SK-N-SH treated with all-trans-retinoic acid at 6 μM for 48 hours (cell line): ENCODE measurements at regions not wholly inside any gene's neighbourhood (a gene's known extent, or its start where the extent isn't known, plus 50 kb on each side); places are given as distances from the start of the nearest gene placed in this dataset.

Experiments
- ATAC-seq: fragments of 200-7000 bp; cut with Tn5 transposase; 3 replicates; pipeline ENCODE4 v1.9.1; 2020; ENCODE audit warnings: mild to moderate bottlenecking, moderate library complexity
- ARNTL ChIP-seq: fragments of 450-650 bp; formaldehyde crosslinking; IDR thresholded peaks from 2 replicates; pipeline ENCODE4 v1.5.0; 2020; ENCODE audit warnings: low read depth, mild to moderate bottlenecking, moderate library complexity, borderline replicate concordance
- BACH2 ChIP-seq: fragments of 250-450 bp; sonication (Bioruptor Pico); IDR thresholded peaks from 2 replicates; pipeline ENCODE4 v1.9.0; 2021; ENCODE audit warnings: mild to moderate bottlenecking, borderline replicate concordance
- CSDC2 ChIP-seq: fragments of 250-450 bp; sonication (Bioruptor Pico); IDR thresholded peaks from 2 replicates; pipeline ENCODE4 v1.5.0; 2020; ENCODE audit warnings: mild to moderate bottlenecking, moderate library complexity
- CSRNP3 ChIP-seq: fragments of 250-450 bp; sonication (Bioruptor Pico); IDR thresholded peaks from 2 replicates; pipeline ENCODE4 v1.5.1; 2021; ENCODE audit warnings: mild to moderate bottlenecking, moderate library complexity
- ESRRG ChIP-seq: fragments of 250-450 bp; sonication (Bioruptor Pico); IDR thresholded peaks from 2 replicates; pipeline ENCODE4 v1.6.1; 2021; ENCODE audit warnings: mild to moderate bottlenecking
- GLIS3 ChIP-seq: fragments of 250-450 bp; sonication (Bioruptor Pico); IDR thresholded peaks from 2 replicates; pipeline ENCODE4 v1.5.0; 2020; ENCODE audit warnings: mild to moderate bottlenecking, moderate library complexity
- ISL1 ChIP-seq: fragments of 250-450 bp; sonication (Bioruptor Pico); IDR thresholded peaks from 2 replicates; pipeline ENCODE4 v2.1.2; 2022; ENCODE audit warnings: mild to moderate bottlenecking, moderate library complexity
- OSR1 ChIP-seq: fragments of 250-450 bp; sonication (Bioruptor Pico); IDR thresholded peaks from 2 replicates; pipeline ENCODE4 v1.8.0; 2022; ENCODE audit warnings: moderate library complexity, mild to moderate bottlenecking, inconsistent platforms
- PATZ1 ChIP-seq: fragments of 250-450 bp; sonication (Bioruptor Pico); IDR thresholded peaks from 2 replicates; pipeline ENCODE4 v1.8.0; 2020; ENCODE audit warnings: mild to moderate bottlenecking, moderate library complexity, borderline replicate concordance
- POU6F1 ChIP-seq: fragments of 250-450 bp; sonication (Bioruptor Pico); IDR thresholded peaks from 2 replicates; pipeline ENCODE4 v1.8.0; 2021; ENCODE audit warnings: low read depth, mild to moderate bottlenecking, moderate library complexity, borderline replicate concordance
- PPARA ChIP-seq: fragments of 250-450 bp; sonication (Bioruptor Pico); IDR thresholded peaks from 2 replicates; pipeline ENCODE4 v1.5.0; 2020; ENCODE audit warnings: mild to moderate bottlenecking, borderline replicate concordance
- RARB ChIP-seq: fragments of 250-450 bp; sonication (Bioruptor Pico); IDR thresholded peaks from 2 replicates; pipeline ENCODE4 v1.8.0; 2021; ENCODE audit warnings: mild to moderate bottlenecking, moderate library complexity
- SNAI2 ChIP-seq: fragments of 250-450 bp; sonication (Bioruptor Pico); IDR thresholded peaks from 2 replicates; pipeline ENCODE4 v1.5.0; 2020; ENCODE audit warnings: mild to moderate bottlenecking, moderate library complexity
- TCF4 ChIP-seq: fragments of 250-450 bp; sonication (Bioruptor Pico); IDR thresholded peaks from 2 replicates; pipeline ENCODE4 v1.8.0; 2021; ENCODE audit warnings: mild to moderate bottlenecking, moderate library complexity, borderline replicate concordance
- TOX ChIP-seq: fragments of 250-450 bp; sonication (Bioruptor Pico); IDR thresholded peaks from 2 replicates; pipeline ENCODE4 v1.8.0; 2021; ENCODE audit warnings: mild to moderate bottlenecking, moderate library complexity, borderline replicate concordance
- TSHZ2 ChIP-seq: fragments of 250-450 bp; sonication (Bioruptor Pico); IDR thresholded peaks from 2 replicates; pipeline ENCODE4 v1.5.0; 2020; ENCODE audit warnings: mild to moderate bottlenecking, moderate library complexity
- ZC3H10 ChIP-seq: fragments of 250-450 bp; sonication (Bioruptor Pico); IDR thresholded peaks from 2 replicates; pipeline ENCODE4 v1.5.1; 2021; ENCODE audit warnings: mild to moderate bottlenecking, moderate library complexity
- ZFP3 ChIP-seq: fragments of 250-450 bp; sonication (Bioruptor Pico); IDR thresholded peaks from 2 replicates; pipeline ENCODE4 v1.5.0; 2020; ENCODE audit warnings: mild to moderate bottlenecking, moderate library complexity
- ZFP30 ChIP-seq: fragments of 450-650 bp; formaldehyde crosslinking; IDR thresholded peaks from 2 replicates; pipeline ENCODE4 v1.5.0; 2022; ENCODE audit warnings: mild to moderate bottlenecking, moderate library complexity
- ZNF565 ChIP-seq: fragments of 450-650 bp; formaldehyde crosslinking; conservative IDR thresholded peaks from 2 replicates; pipeline ENCODE4 v1.5.0; 2020; ENCODE audit warnings: low read depth, mild to moderate bottlenecking, moderate library complexity
- ZNF70 ChIP-seq: fragments of 450-650 bp; formaldehyde crosslinking; IDR thresholded peaks from 2 replicates; pipeline ENCODE4 v1.5.0; 2020; ENCODE audit warnings: mild to moderate bottlenecking, moderate library complexity
- ZNF8 ChIP-seq: fragments of 450-650 bp; formaldehyde crosslinking; IDR thresholded peaks from 2 replicates; pipeline ENCODE4 v1.5.0; 2020; ENCODE audit warnings: mild to moderate bottlenecking, moderate library complexity
- TF ChIP-seq, protein P1 (sequence below): fragments of 250-450 bp; sonication (Bioruptor Pico); IDR thresholded peaks from 2 replicates; pipeline ENCODE4 v1.5.1; 2020; ENCODE audit warnings: low read depth, mild to moderate bottlenecking, moderate library complexity

GRCh38 chrX:33339219-33339618 is 127.9 kb upstream of the DMD start:
- ATAC-seq = no peak
- no peak for TF ChIP-seq BACH2
- TF ChIP-seq RARB (CRISPR knock-in tag) = no peak
- no peak for TF ChIP-seq TCF4 (CRISPR knock-in tag)
- TF ChIP-seq TOX (CRISPR knock-in tag) = no peak
- no peak for TF ChIP-seq OSR1 (CRISPR knock-in tag)
- TF ChIP-seq CSDC2 (CRISPR knock-in tag) = no peak

DNA sequence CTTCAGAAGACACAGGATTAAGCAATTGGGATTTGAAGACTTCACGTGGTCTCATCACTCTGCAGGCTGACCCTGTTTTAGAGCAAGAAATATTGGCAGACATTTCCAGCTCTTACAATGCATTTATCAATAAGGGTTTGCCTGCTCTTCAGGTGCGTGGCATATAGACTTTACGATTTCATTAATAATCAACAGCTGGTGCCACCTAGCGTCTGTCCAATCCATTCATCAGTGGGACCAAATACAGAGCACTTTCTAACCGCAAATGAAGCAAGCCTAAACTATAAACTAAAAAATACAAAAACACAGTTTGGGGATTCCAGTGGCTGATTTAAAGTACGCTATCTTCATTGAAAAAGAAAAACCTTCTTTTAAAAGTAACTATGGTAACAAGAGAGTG is 125.4 kb upstream of the DMD start:
- TF ChIP-seq SNAI2 (CRISPR knock-in tag) (no peak), CSRNP3 (CRISPR knock-in tag) (no peak), ZFP3 (no peak), ZFP30 (CRISPR knock-in tag) (no peak), ZNF8 (CRISPR knock-in tag) (no peak), POU6F1 (no peak), ISL1 (no peak)
- peak; percentile 66; the same call in 2 of the 3 replicates for ATAC-seq

- ATAC-seq = no peak
- TF ChIP-seq PATZ1 (CRISPR knock-in tag) = no peak
- TF ChIP-seq ZC3H10 (CRISPR knock-in tag) = no peak
- TF ChIP-seq PPARA (CRISPR knock-in tag) = no peak
- no peak for TF ChIP-seq CSRNP3 (CRISPR knock-in tag)
- TF ChIP-seq ESRRG = no peak
- no peak for TF ChIP-seq ZNF70 (CRISPR knock-in tag)
- no peak for TF ChIP-seq ISL1
- no peak for TF ChIP-seq OSR1 (CRISPR knock-in tag)
- no peak for TF ChIP-seq BACH2
- no peak for TF ChIP-seq ZNF8 (CRISPR knock-in tag)
- TF ChIP-seq TOX (CRISPR knock-in tag) = no peak
- TF ChIP-seq, protein P1, sequence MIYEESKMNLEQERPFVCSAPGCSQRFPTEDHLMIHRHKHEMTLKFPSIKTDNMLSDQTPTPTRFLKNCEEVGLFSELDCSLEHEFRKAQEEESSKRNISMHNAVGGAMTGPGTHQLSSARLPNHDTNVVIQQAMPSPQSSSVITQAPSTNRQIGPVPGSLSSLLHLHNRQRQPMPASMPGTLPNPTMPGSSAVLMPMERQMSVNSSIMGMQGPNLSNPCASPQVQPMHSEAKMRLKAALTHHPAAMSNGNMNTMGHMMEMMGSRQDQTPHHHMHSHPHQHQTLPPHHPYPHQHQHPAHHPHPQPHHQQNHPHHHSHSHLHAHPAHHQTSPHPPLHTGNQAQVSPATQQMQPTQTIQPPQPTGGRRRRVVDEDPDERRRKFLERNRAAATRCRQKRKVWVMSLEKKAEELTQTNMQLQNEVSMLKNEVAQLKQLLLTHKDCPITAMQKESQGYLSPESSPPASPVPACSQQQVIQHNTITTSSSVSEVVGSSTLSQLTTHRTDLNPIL (CRISPR knock-in tag) = no peak
- no peak for TF ChIP-seq ZFP30 (CRISPR knock-in tag)
- TF ChIP-seq TCF4 (CRISPR knock-in tag) = no peak
- no peak for TF ChIP-seq ZFP3
- no peak for TF ChIP-seq ZNF565 (CRISPR knock-in tag)
- no peak for TF ChIP-seq ARNTL
- no peak for TF ChIP-seq SNAI2 (CRISPR knock-in tag)
- no peak for TF ChIP-seq TSHZ2 (CRISPR knock-in tag)
- TF ChIP-seq GLIS3 (CRISPR knock-in tag) = no peak
These were observed 121.9 kb upstream of the DMD start for GRCh38 chrX:33333271-33333670.
